Activated CD8-positive, alpha-beta memory T cell treated with anti-CD3 and anti-CD28 coated beads, Interleukin-2, amount 50 U/mL, for 48 hours (primary cell): ENCODE measurements at regions not wholly inside any gene's neighbourhood (a gene's known extent, or its start where the extent isn't known, plus 50 kb on each side); places are given as distances from the start of the nearest gene placed in this dataset.

ENCODE experiments used
- DNase-seq: peaks from one replicate; pipeline ENCODE4 v3.0.0-alpha.2; 2020

DNA sequence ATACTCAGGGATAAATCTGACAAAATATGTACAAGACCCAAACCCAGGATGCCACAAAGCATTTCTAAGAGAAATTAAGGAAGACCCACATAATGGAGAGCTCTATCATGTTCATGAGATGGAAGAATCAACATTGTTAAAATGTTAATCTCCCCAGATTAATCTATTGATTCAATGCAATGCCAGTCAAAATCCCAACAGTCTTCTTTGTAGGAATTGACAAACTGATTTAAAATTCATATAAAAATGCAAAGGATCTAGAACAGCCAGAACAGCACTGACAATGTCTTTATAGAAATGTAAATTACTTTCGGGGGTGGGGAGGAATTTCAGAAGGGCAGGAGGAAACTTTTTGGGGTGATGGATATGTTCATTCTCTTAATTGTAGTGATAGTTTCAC, 281.6 kb upstream of the SEMA6A start:
- DNase-seq, result no peak

- DNase-seq, result no peak
Measured at GRCh38 chr5:116853992-116854391, 279.4 kb upstream of the SEMA6A start.

- DNase-seq, result no peak
Measured at GRCh38 chr5:116848954-116849581, 274.4 kb upstream of the SEMA6A start.

GRCh38 chr5:116847960-116848359, 273.3 kb upstream of the SEMA6A start:
- DNase-seq, result no peak

GRCh38 chr5:116844015-116844414, 269.4 kb upstream of the SEMA6A start:
- no peak for DNase-seq

GRCh38 chr5:116842514-116842961, 267.9 kb upstream of the SEMA6A start:
- DNase-seq, result no peak

DNA sequence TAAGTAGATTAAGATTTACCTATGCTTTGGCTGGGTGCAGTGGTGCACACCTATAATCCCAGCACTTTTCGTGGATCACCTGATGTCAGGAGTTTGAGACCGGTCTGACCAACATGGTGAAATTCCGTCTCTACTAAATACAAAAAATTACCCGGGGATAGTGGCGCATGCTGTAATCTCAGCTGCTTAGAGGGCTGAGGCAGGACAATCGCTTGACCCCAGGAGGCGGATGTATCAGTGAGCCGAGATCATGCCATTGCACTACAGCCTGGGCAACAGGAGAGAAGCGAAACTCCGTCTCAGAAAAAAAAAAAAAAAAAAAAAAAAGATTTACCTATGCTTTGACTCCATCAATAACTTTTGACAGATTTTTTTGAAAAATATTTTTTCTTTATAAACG, 267.1 kb upstream of the SEMA6A start:
- no peak for DNase-seq

DNA sequence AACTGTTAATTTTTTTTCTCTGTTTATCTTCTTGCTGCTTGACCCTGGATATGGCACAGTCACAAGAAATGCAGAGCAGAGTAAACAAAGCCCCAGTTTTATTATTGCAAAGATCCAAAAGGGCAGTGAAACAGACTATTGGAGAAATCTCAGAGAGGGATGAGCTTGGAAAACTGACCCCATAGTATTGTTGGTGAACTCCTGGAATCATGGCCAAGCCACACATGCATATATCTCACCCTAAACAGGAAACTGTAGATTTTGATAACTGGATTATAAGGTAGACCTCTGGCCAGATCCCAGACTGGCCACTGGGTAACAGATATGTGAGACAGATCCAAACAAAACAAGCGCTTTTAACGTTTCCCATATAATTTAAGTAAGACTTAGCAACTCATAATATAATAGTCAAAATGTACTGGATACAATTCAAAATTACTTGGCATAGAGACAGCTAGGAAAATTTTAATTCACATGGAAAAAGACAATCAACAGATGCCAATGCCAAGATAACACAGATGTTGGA, 263.5 kb upstream of the SEMA6A start:
- DNase-seq, result no peak

- no peak for DNase-seq
Measured at GRCh38 chr5:116834796-116835515, 260.3 kb upstream of the SEMA6A start.

DNA sequence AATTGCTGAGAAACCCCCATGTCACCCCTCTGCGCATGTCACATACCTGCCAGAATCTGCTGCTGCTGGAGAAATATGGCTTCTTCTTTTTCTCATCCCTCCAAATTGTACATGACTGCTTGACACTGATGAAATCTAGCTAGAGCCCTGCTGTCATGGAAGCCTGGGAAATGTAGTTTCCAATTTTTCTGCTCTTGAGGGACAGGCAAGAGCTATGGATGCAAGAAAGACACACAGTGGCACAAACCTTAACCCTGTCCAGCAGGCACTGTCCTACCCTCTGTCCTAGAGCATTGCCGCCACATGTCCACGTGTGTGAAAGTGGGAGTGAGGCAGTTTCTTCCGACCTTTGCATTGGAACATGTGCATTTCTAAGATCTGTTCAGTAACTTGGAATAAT, 255.5 kb upstream of the SEMA6A start:
- no peak for DNase-seq

GRCh38 chr5:116827078-116827477, 252.5 kb upstream of the SEMA6A start:
- DNase-seq, result no peak

DNA sequence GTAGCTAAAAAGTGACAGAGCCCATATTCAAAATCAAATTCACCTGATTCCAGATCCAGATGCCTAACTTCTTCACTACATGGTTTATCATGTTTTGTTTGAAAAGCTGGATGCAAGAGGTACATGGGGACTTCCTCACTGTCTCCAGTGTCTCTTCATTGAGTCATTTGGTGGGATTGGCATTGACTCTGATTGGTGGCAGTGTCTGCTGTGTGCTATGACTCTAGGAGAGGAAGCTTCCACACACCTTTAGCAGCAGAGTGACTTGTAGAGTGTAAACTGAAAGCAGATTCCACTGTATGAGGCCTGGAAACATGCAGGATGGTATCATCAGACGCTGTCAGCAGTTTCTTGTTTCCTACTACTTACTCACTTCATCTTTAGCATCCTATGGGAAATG, 250.9 kb upstream of the SEMA6A start:
- no peak for DNase-seq

GRCh38 chr5:116824751-116825438, 250.3 kb upstream of the SEMA6A start:
- DNase-seq, result no peak

GRCh38 chr5:116814626-116815385, 240.2 kb upstream of the SEMA6A start:
- DNase-seq, result no peak

DNA sequence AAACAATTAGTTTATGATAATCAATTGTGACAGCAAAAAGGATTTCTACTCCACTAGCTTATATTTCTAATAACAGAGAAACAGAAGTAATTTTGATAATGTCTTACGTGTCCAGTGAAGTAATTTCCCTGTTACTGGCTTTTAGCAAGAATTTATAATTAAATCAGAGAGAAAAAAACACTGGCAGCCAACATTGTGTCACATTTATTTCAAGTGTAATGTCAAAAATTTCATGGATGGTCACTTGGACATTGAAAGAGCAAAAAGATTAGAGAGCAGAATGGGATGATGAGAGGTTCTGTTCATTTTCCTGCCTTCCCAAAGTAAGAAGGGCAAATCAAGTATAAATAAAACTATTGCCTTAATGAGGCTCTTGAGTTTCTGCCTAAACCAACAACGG, 239.3 kb upstream of the SEMA6A start:
- DNase-seq, result no peak

DNA sequence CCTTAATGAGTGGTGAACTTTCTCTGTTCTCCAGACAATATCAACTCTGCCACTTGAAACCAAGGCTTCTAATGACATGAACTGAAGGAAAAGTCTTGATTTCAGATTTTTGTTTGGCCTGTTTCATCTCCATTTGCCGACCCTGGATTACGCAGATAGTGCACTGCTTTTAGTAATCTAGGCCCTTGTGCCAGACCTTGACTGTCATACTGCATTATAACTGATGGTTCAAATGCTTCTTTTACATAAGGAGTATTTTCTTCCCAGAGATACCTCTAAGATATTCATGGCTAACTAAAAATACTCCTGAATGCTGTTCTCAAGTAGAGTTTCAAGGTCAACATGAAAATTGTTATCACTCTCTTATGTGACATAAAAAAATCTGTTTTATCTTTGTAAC, 238.7 kb upstream of the SEMA6A start:
- DNase-seq, result no peak

DNA sequence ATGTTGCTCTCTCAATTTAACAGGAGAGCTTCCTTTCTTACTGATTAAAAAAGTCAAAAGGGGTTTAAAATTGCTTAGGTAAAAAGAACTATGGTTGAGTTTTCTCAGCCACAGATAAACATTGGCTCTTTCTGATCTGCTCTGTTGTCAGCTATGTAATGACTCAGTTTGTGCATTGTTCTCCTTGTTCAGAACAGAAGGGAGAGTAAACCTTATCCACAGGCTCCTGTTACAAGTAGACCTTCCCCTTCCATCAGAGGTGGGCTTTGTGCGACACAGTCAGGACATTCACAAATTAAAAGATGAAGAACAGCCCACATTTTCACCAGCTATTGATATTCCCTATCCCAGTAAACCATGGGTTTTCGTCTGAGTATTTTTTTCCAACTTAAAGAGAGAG, 236.3 kb upstream of the SEMA6A start:
- DNase-seq, result no peak

DNA sequence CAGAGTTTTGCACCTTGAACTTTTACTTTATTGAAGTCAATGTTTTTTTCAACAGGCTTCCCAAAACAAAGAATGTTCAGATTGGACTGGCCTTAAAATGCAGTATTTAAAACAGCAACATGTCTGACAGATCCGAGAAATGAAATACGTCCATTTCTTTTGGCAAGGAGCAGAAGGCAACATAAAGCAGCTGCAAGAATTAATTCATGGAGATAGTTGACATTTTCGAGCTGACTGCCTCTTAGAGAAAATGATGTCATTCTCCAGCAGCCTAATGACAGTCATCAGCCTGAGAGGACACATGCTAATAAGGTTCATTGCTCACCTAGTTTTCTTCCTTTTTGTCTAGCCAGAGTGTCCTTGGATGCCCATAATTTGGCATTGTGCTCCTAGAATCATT, 232.2 kb upstream of the SEMA6A start:
- no peak for DNase-seq

GRCh38 chr5:116799401-116799800, 224.8 kb upstream of the SEMA6A start:
- no peak for DNase-seq

DNA sequence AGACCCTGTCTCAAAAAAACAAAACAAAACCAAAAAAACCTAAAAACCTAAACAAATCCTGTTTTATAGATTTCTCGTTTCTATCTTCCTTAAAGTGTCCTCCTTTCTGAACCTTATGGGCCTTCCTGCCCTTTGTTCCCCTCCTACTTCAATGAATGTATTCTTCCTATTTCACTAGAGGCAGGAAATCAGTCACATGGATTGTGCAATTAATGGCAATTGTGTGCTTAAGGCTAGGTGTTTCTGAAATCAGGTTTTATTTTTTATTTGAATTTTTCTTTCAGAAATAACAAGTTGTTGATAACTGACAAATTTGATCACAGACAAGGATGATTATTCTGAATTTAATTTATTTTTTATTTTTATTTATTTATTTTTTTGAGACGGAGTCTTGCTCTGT, 220.6 kb upstream of the SEMA6A start:
- no peak for DNase-seq

DNA sequence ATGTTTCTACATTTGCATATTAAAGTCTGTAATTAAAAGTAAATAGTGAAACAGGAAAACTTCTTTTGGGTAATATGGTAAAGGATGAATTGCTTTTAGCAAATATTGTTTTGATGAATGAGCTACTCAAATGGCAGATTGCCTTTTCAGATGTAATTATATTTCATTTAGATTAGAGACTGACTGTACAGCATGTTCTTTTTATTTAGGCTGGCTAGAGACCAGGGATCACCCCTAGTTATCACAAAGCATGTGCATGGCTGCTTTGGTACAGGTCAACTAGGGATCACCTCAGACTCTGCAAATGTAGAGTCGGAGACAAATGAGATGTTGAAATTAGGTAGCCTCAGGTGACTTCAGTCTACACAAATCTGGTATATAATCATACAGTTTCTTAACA, 214.9 kb upstream of the SEMA6A start:
- no peak for DNase-seq

- no peak for DNase-seq
Measured at GRCh38 chr5:116788851-116789403, 214.3 kb upstream of the SEMA6A start.

- no peak for DNase-seq
Measured at GRCh38 chr5:116787570-116787969, 212.9 kb upstream of the SEMA6A start.
